HG02571 (cell line): ENCODE measurements at regions not wholly inside any gene's neighbourhood (a gene's known extent, or its start where the extent isn't known, plus 50 kb on each side); places are given as distances from the start of the nearest gene placed in this dataset.

Experiments
- ATAC-seq: cut with Tn5 transposase; IDR thresholded peaks from one replicate; pipeline ENCODE4 v1.9.1; 2021; ENCODE audit warnings: mild to moderate bottlenecking, moderate library complexity; ENCODE audit not compliant: unreplicated experiment

GRCh38 chr5:120199559-120199958 is 264.5 kb upstream of the PRR16 start:
- no peak for ATAC-seq

GRCh38 chr5:120207129-120207528 is 257.0 kb upstream of the PRR16 start:
- ATAC-seq = no peak

- ATAC-seq = no peak
Measured at GRCh38 chr5:120217001-120217400, 247.1 kb upstream of the PRR16 start.

- no peak for ATAC-seq
Measured at GRCh38 chr5:120219988-120220387, 244.1 kb upstream of the PRR16 start.

- no peak for ATAC-seq
Measured at GRCh38 chr5:120225524-120225923, 238.6 kb upstream of the PRR16 start.

- no peak for ATAC-seq
Measured at GRCh38 chr5:120228262-120229031, 235.7 kb upstream of the PRR16 start.

- no peak for ATAC-seq
Measured at GRCh38 chr5:120229036-120229435, 235.1 kb upstream of the PRR16 start.

- ATAC-seq = no peak
Measured at GRCh38 chr5:120231563-120231962, 232.5 kb upstream of the PRR16 start.

GRCh38 chr5:120236360-120236759 is 227.7 kb upstream of the PRR16 start:
- ATAC-seq = no peak

- ATAC-seq = no peak
Measured at GRCh38 chr5:120239086-120239485, 225.0 kb upstream of the PRR16 start.

- no peak for ATAC-seq
Measured at GRCh38 chr5:120240706-120241105, 223.4 kb upstream of the PRR16 start.

- no peak for ATAC-seq
Measured at GRCh38 chr5:120241400-120241799, 222.7 kb upstream of the PRR16 start.

- ATAC-seq = no peak
Measured at GRCh38 chr5:120251898-120252297, 212.2 kb upstream of the PRR16 start.

GRCh38 chr5:120252839-120253238 is 211.3 kb upstream of the PRR16 start:
- ATAC-seq = no peak

- ATAC-seq = no peak
Measured at GRCh38 chr5:120254385-120254784, 209.7 kb upstream of the PRR16 start.

- ATAC-seq = no peak
Measured at GRCh38 chr5:120255214-120255613, 208.9 kb upstream of the PRR16 start.

GRCh38 chr5:120256376-120256775 is 207.7 kb upstream of the PRR16 start:
- no peak for ATAC-seq

- no peak for ATAC-seq
Measured at GRCh38 chr5:120257358-120257971, 206.6 kb upstream of the PRR16 start.

GRCh38 chr5:120258123-120258522 is 206.0 kb upstream of the PRR16 start:
- peak; percentile 64 for ATAC-seq

- ATAC-seq = no peak
Measured at GRCh38 chr5:120260651-120261050, 203.4 kb upstream of the PRR16 start.

- ATAC-seq = no peak
Measured at GRCh38 chr5:120270498-120270897, 193.6 kb upstream of the PRR16 start.

GRCh38 chr5:120293796-120294195 is 170.3 kb upstream of the PRR16 start:
- ATAC-seq = no peak

GRCh38 chr5:120297616-120298015 is 166.5 kb upstream of the PRR16 start:
- no peak for ATAC-seq
